D721Med (cell line): ENCODE measurements at regions not wholly inside any gene's neighbourhood (a gene's known extent, or its start where the extent isn't known, plus 50 kb on each side); places are given as distances from the start of the nearest gene placed in this dataset.

Source experiments
- DNase-seq: peaks from one replicate; pipeline ENCODE4 v3.0.0; 2011; ENCODE audit warnings: low spot score; ENCODE audit not compliant: insufficient read length
- FAIRE-seq: peaks from 2 replicates; lab custom pipeline; 2011; peaks lifted over from hg19 to GRCh38; lab: Jason Lieb, UNC
- TF ChIP-seq, protein P1 (sequence below): IDR thresholded peaks from 2 replicates; pipeline ENCODE4 v1.5.1; 2012; ENCODE audit warnings: mild to moderate bottlenecking, control low read depth; ENCODE audit not compliant: insufficient read depth; ENCODE audit errors: missing control alignments

DNA sequence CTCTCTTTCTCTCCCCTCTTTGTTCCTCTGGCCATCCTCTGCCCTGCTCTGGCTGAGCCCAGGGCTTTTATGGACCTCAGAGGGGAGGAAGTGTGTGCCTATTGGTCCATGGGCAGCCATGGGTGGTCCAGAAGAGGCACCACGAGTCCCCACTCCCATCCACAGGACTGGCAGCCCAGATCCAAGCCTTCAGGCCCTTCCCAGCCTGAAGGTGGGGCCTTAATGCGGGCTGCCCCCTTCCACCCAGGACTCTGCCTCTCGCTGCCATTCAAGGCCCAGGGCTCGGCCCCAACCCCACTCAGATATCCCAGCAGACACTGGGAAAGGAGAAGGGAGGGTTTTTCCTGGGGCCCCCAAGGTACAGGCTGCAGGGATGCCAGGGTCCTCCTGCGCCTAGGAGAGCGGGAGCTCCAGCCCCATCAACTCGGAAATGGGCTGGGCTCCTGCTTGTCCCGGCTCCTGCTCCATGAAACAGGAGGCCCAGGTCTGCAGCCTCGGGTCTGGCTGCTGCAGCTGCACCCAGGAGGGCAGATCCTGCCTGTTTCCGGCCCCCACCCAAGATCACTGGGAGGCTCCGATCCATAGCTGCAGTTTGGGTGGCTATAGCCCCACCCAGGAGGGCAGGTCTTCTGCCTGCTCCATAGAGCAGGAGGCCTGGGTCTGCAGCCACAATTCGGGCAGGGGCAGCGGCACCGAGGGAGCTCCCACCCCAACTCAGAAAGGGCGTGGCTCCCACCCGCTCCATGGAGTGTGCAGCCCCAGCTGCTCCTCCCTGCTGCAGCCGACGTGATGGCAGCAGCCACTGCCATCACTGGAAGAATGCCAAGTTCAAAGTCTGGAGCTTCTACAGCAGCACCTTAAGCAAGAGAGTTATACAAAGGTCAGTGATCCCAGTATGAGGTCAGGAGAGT lies 116.6 kb upstream of the RBBP8 start:
- TF ChIP-seq, protein P1, sequence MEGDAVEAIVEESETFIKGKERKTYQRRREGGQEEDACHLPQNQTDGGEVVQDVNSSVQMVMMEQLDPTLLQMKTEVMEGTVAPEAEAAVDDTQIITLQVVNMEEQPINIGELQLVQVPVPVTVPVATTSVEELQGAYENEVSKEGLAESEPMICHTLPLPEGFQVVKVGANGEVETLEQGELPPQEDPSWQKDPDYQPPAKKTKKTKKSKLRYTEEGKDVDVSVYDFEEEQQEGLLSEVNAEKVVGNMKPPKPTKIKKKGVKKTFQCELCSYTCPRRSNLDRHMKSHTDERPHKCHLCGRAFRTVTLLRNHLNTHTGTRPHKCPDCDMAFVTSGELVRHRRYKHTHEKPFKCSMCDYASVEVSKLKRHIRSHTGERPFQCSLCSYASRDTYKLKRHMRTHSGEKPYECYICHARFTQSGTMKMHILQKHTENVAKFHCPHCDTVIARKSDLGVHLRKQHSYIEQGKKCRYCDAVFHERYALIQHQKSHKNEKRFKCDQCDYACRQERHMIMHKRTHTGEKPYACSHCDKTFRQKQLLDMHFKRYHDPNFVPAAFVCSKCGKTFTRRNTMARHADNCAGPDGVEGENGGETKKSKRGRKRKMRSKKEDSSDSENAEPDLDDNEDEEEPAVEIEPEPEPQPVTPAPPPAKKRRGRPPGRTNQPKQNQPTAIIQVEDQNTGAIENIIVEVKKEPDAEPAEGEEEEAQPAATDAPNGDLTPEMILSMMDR: no peak
- DNase-seq (no peak), FAIRE-seq (no peak)

DNA sequence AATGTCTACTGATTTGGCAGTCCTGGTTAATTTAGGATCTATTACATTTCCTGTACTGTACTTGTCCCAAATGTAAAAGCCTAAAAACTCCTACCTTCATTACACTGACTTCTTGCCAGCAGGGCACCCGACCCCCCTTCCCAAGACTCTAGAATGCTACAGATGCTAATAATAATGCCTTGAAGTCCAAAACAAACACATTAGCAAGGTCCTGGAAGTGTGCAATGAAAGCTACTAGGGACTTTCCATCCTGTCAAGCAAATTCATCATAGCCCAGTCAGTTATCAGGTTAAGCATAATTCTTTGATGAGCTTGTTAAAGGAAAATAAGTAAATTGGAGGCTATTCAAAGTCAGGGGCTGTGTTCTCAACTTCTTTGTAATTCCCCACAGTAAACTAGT lies 115.3 kb upstream of the RBBP8 start:
- no peak for FAIRE-seq
- DNase-seq: no peak
- TF ChIP-seq, protein P1: no peak

DNA sequence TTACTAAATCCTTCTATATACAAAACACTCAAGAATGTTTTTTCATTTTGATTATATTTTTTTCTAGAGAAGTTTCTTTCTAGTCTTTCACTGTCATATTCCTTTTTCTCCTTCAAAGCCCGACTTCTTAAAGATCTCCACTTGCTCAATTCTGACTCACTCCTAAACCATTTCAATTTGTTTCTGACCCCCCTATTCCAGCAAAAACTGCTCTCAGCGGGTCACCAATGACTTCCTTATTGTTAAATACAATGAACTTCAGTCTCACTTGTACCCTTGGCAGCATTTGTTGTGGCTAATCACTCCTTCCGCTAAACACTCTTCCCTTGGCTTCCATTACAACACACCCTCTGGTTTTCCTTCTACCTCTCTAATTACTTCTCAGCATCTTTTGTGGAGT lies 111.1 kb upstream of the RBBP8 start:
- no peak for FAIRE-seq
- TF ChIP-seq, protein P1: no peak
- DNase-seq: no peak

DNA sequence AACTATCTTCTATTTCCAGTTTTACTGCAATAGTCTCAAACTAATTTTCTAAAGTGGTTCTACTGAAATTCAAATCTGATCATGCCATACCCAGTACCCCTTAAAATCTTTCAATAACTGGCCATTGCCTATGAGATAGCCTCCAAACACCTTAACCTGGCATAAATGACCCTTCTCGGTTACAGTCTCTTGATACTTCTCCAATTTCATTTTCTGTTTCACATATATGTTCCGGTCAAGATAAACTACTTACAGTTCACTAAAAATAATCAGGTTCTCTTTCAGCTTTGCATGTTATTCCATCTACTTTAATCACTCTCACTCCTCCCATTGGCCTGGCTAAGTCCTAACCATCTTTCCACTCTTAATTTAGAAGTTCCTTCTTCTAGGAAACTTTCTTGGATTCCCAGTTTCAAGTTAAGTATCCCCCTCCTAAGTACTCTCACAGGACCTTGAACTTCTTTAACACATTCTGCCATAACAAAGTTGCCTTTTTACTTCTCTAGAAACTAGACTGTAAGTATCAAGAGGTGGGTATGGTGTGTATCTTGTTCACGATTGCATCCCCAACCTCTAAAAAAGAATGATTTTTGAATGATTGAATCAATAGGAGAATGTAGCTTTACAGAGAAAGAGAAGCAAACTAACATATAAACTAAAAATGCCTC lies 110.2 kb upstream of the RBBP8 start:
- peak; percentile 35 for FAIRE-seq
- no peak for DNase-seq
- TF ChIP-seq, protein P1: no peak

DNA sequence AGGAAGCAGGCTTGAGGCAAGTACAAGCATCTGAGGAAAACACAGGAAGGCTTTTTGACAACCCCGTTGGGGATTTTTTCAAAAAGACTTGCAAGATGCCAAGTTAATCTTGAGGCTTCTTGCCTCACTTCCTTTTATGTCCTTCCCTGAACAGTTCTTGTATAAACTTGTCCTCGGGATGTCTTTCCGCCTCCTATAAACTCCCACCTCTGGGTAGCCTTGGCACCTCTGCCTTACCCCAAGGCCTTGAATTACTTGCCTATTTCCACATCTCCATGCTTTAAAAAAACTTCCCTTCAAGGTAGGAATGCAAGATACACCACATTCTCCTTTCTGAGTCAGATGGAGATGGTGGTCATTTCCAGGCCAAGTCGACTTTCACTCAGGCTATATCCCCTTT lies 106.4 kb upstream of the RBBP8 start:
- TF ChIP-seq, protein P1: no peak
- FAIRE-seq (no peak), DNase-seq (no peak)

DNA sequence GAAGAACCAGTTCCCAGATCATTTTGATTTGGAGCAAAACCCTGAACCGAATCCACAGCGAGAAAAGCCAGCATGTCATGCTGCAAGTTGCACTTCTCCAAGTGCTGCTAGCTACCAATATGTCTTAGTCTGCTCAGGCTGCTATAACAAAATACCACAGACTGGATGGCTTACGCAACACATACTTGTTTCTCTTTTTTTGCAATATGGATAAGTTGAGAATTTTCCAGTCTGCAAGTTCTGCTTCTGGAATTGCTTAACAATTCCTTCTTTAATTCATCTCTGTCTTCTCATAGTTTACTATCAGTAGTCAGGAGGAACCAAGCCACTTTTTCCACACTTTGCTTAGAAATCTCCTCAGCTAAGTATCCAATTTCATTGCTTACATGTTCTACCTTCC lies 105.9 kb upstream of the RBBP8 start:
- TF ChIP-seq, protein P1: no peak
- FAIRE-seq (peak; percentile 46), DNase-seq (no peak)
